ENCODE measurements at regions not wholly inside any gene's neighbourhood (a gene's known extent, or its start where the extent isn't known, plus 50 kb on each side); places are given as distances from the start of the nearest gene placed in this dataset.

- H3K4me3 ChIP-seq (ENCODE audit: low read depth, low read length), result no peak overlapping the region
- H3K9me3 ChIP-seq (ENCODE audit: control insufficient read depth, insufficient read depth, low read depth, low read length), result no peaks in the 10 kb centered on the region
- no peaks in the 10 kb centered on the region for H3K36me3 ChIP-seq (ENCODE audit: control insufficient read depth in 2 of 2, insufficient read depth in 1 of 2, low read length in 2 of 2)
- TF ChIP-seq YY1 (tag by site-specific recombination; IDR thresholded peaks at IDR 0.05) (no peak), ZNF623 (tag by site-specific recombination; IDR thresholded peaks at IDR 0.05) (no peak), BCL11B (tag by site-specific recombination; IDR thresholded peaks at IDR 0.05; ENCODE audit: low read depth) (no peak), ZNF23 (tag by site-specific recombination; IDR thresholded peaks at IDR 0.05; ENCODE audit: borderline replicate concordance) (no peak), ZNF112 (tag by site-specific recombination; IDR thresholded peaks at IDR 0.05) (no peak), ZEB2 (tag by site-specific recombination; IDR thresholded peaks at IDR 0.05) (no peak), ZNF221 (tag by site-specific recombination; IDR thresholded peaks at IDR 0.05; ENCODE audit: borderline replicate concordance) (no peak), HOXC10 (CRISPR knock-in tag; IDR thresholded peaks at IDR 0.05) (no peak), ZNF138 (tag by site-specific recombination; IDR thresholded peaks at IDR 0.05; ENCODE audit: borderline replicate concordance) (no peak), ZNF654 (tag by site-specific recombination; IDR thresholded peaks at IDR 0.05; ENCODE audit: low read depth) (no peak), ZNF239 (tag by site-specific recombination; IDR thresholded peaks at IDR 0.05) (no peak), ZNF223 (tag by site-specific recombination; IDR thresholded peaks at IDR 0.05) (no peak), ZNF16 (tag by site-specific recombination; IDR thresholded peaks at IDR 0.05; ENCODE audit: low read depth) (no peak), ZSCAN30 (tag by site-specific recombination; IDR thresholded peaks at IDR 0.05) (no peak), ZNF555 (tag by site-specific recombination; conservative IDR thresholded peaks at IDR 0.05) (no peak), ZFP3 (tag by site-specific recombination; IDR thresholded peaks at IDR 0.05; ENCODE audit: low read depth) (no peak), ZNF830 (tag by site-specific recombination; IDR thresholded peaks at IDR 0.05; ENCODE audit: low read depth) (no peak), ZNF692 (tag by site-specific recombination; IDR thresholded peaks at IDR 0.05) (no peak)
- TF ChIP-seq, protein P1, sequence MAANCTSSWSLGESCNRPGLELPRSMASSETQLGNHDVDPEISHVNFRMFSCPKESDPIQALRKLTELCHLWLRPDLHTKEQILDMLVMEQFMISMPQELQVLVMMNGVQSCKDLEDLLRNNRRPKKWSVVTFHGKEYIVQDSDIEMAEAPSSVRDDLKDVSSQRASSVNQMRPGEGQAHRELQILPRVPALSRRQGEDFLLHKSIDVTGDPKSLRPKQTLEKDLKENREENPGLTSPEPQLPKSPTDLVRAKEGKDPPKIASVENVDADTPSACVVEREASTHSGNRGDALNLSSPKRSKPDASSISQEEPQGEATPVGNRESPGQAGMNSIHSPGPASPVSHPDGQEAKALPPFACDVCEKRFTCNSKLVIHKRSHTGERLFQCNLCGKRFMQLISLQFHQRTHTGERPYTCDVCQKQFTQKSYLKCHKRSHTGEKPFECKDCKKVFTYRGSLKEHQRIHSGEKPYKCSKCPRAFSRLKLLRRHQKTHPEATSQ (tag by site-specific recombination; IDR thresholded peaks at IDR 0.05), result no peak
- TF ChIP-seq, protein P2, sequence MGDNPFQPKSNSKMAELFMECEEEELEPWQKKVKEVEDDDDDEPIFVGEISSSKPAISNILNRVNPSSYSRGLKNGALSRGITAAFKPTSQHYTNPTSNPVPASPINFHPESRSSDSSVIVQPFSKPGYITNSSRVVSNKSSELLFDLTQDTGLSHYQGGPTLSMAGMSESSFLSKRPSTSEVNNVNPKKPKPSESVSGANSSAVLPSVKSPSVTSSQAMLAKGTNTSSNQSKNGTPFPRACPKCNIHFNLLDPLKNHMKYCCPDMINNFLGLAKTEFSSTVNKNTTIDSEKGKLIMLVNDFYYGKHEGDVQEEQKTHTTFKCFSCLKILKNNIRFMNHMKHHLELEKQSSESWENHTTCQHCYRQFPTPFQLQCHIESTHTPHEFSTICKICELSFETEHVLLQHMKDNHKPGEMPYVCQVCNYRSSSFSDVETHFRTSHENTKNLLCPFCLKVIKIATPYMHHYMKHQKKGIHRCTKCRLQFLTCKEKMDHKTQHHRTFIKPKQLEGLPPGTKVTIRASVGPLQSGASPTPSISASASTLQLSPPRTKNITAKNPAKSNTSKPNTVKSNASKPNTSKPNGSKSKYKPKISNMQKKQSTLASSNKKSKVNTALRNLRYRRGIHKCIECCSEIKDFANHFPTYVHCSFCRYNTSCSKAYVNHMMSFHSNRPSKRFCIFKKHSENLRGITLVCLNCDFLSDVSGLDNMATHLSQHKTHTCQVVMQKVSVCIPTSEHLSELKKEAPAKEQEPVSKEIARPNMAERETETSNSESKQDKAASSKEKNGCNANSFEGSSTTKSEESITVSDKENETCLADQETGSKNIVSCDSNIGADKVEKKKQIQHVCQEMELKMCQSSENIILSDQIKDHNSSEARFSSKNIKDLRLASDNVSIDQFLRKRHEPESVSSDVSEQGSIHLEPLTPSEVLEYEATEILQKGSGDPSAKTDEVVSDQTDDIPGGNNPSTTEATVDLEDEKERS (tag by site-specific recombination; IDR thresholded peaks at IDR 0.05), result no peak
- no peak overlapping the region for H3K27ac ChIP-seq (ENCODE audit: extremely low read depth, low read depth, low read length)
- ChIA-PET CTCF (no interaction called here), POLR2A (interaction anchor here (0.6 kb wide), 1 partner anchor 599 kb away, joined by 4 read pairs; no protein-coding TSS in a partner anchor)
- no peaks in the 10 kb centered on the region for H3K4me1 ChIP-seq (ENCODE audit: control insufficient read depth, insufficient read depth, low read length)
Observed at GRCh38 chr16:5196204-5196603, 98.6 kb upstream of the EEF2KMT start.

GRCh38 chr16:5193861-5194260 lies 96.3 kb upstream of the EEF2KMT start:
- POLR2A ChIA-PET, result no interaction called here
- no peak overlapping the region for H3K27ac ChIP-seq (ENCODE audit: extremely low read depth, low read depth, low read length)
- CTCF ChIA-PET, result interaction anchor here (0.6 kb wide), 1 partner anchor 1136 kb away, joined by 5 read pairs; no protein-coding TSS in a partner anchor
- TF ChIP-seq ZNF510 (tag by site-specific recombination; IDR thresholded peaks at IDR 0.05; ENCODE audit: insufficient replicate concordance) (no peak), ZNF561 (tag by site-specific recombination; IDR thresholded peaks at IDR 0.05; ENCODE audit: borderline replicate concordance) (no peak), SALL2 (tag by site-specific recombination; IDR thresholded peaks at IDR 0.05; ENCODE audit: borderline replicate concordance) (no peak), ZNF558 (tag by site-specific recombination; IDR thresholded peaks at IDR 0.05) (no peak), ZNF311 (tag by site-specific recombination; IDR thresholded peaks at IDR 0.05; ENCODE audit: borderline replicate concordance) (no peak), TRIM28 (IDR thresholded peaks at IDR 0.05; ENCODE audit: borderline replicate concordance, low read length) (no peak), ZNF76 (tag by site-specific recombination; IDR thresholded peaks at IDR 0.05; ENCODE audit: borderline replicate concordance, low read depth) (no peak), ZNF211 (tag by site-specific recombination; IDR thresholded peaks at IDR 0.05; ENCODE audit: low read depth) (no peak), ZNF114 (tag by site-specific recombination; IDR thresholded peaks at IDR 0.05) (no peak), ZBTB8A (tag by site-specific recombination; IDR thresholded peaks at IDR 0.05) (no peak), ZNF24 (tag by site-specific recombination; IDR thresholded peaks at IDR 0.05) (no peak)
- TF ChIP-seq, protein P3, sequence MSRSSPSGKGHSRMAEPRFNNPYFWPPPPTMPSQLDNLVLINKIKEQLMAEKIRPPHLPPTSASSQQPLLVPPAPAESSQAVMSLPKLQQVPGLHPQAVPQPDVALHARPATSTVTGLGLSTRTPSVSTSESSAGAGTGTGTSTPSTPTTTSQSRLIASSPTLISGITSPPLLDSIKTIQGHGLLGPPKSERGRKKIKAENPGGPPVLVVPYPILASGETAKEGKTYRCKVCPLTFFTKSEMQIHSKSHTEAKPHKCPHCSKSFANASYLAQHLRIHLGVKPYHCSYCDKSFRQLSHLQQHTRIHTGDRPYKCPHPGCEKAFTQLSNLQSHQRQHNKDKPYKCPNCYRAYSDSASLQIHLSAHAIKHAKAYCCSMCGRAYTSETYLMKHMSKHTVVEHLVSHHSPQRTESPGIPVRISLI (tag by site-specific recombination; IDR thresholded peaks at IDR 0.05), result no peak

More at GRCh38 chr16:5193861-5194260, 96.3 kb upstream of the EEF2KMT start:
- H3K36me3 ChIP-seq (ENCODE audit: control insufficient read depth in 2 of 2, insufficient read depth in 1 of 2, low read length in 2 of 2), result no peaks in the 10 kb centered on the region
- H3K4me3 ChIP-seq (ENCODE audit: low read depth, low read length), result no peak overlapping the region
- H3K4me1 ChIP-seq (ENCODE audit: control insufficient read depth, insufficient read depth, low read length), result no peaks in the 10 kb centered on the region
- no peaks in the 10 kb centered on the region for H3K9me3 ChIP-seq (ENCODE audit: control insufficient read depth, insufficient read depth, low read depth, low read length)

Data from HEK293 (cell line).